Thyroid gland (tissue), 4 donors: ENCODE measurements at regions not wholly inside any gene's neighbourhood (a gene's known extent, or its start where the extent isn't known, plus 50 kb on each side); places are given as distances from the start of the nearest gene placed in this dataset.

Experiments used
- CTCF ChIP-seq, 6 experiments: fragments of 200-600 bp in 3 of 6; fragments of 450-650 bp in 3 of 6; sonication (generic) in 3 of 6; IDR thresholded peaks; one replicate each; pipeline ENCODE4 v1.5.1; 2016 to 2019; ENCODE audit warnings: antibody characterized with exemption in 6 of 6, mild to moderate bottlenecking in 2 of 6, inconsistent platforms in 1 of 6, moderate library complexity in 1 of 6
- POLR2A ChIP-seq, 2 donors: fragments of 450-650 bp; IDR thresholded peaks; one replicate each; pipeline ENCODE4 v1.6.1; 2017; ENCODE audit warnings: antibody characterized with exemption in 2 of 2, mild to moderate bottlenecking in 2 of 2, moderate library complexity in 1 of 2

- TF ChIP-seq CTCF (IDR thresholded peaks at IDR 0.05) = no peak
- TF ChIP-seq POLR2A (IDR thresholded peaks at IDR 0.05) = no peak
Observed at GRCh38 chr6:168913866-168914469, 339.7 kb downstream of the THBS2 start.
